Karpas-422 (cell line): ENCODE measurements at regions not wholly inside any gene's neighbourhood (a gene's known extent, or its start where the extent isn't known, plus 50 kb on each side); places are given as distances from the start of the nearest gene placed in this dataset.

ENCODE experiments used
- DNase-seq: peaks from one replicate; pipeline ENCODE4 v3.0.0-alpha.2; 2015
- H2AFZ ChIP-seq: fragments of 200-600 bp; sonication (generic); 2 replicates; pipeline ENCODE4 v1.6.1; 2014; ENCODE audit warnings: antibody characterized with exemption, low read length, mixed read lengths
- H3K27ac ChIP-seq: fragments of 200-600 bp; sonication (generic); 2 replicates; pipeline ENCODE4 v1.5.1; 2014; ENCODE audit warnings: mild to moderate bottlenecking, low read length, moderate library complexity
- H3K27me3 ChIP-seq: fragments of 200-600 bp; sonication (generic); 2 replicates; pipeline ENCODE4 v1.6.1; 2014; ENCODE audit warnings: low read length, mixed read lengths
- H3K36me3 ChIP-seq: fragments of 200-600 bp; sonication (generic); 2 replicates; pipeline ENCODE4 v1.6.1; 2014; ENCODE audit warnings: low read length, mixed read lengths; ENCODE audit not compliant: insufficient read depth
- H3K4me1 ChIP-seq: fragments of 200-600 bp; sonication (generic); 2 replicates; pipeline ENCODE4 v1.6.1; 2014; ENCODE audit warnings: mild to moderate bottlenecking, low read length, mixed read lengths
- H3K4me2 ChIP-seq: fragments of 200-600 bp; sonication (generic); 2 replicates; pipeline ENCODE4 v1.6.1; 2014; ENCODE audit warnings: low read length, low read depth, mild to moderate bottlenecking; ENCODE audit not compliant: poor library complexity, severe bottlenecking
- H3K4me3 ChIP-seq: fragments of 200-600 bp; sonication (generic); 2 replicates; pipeline ENCODE4 v1.5.1; 2014; ENCODE audit warnings: mild to moderate bottlenecking, antibody characterized with exemption, low read length, mixed read lengths
- H3K79me2 ChIP-seq: fragments of 200-600 bp; sonication (generic); 2 replicates; pipeline ENCODE4 v1.6.1; 2014; ENCODE audit warnings: mild to moderate bottlenecking, low read length, mixed read lengths
- H3K9ac ChIP-seq: fragments of 200-600 bp; sonication (generic); 2 replicates; pipeline ENCODE4 v1.6.0; 2014; ENCODE audit warnings: low read length
- H3K9me2 ChIP-seq: fragments of 200-600 bp; sonication (generic), shearing (Covaris generic); replicated peaks from 2 replicates; pipeline ENCODE4 v1.6.0; 2014; ENCODE audit warnings: mild to moderate bottlenecking, low read length, moderate library complexity; ENCODE audit not compliant: insufficient read depth
- H3K9me3 ChIP-seq: fragments of 300-700, 200-600 bp; sonication (generic); 2 replicates; pipeline ENCODE4 v1.6.1; 2014; ENCODE audit warnings: low read length, mixed read lengths
- H4K20me1 ChIP-seq: fragments of 200-600 bp; sonication (generic); 2 replicates; pipeline ENCODE4 v1.6.1; 2014; ENCODE audit warnings: mild to moderate bottlenecking, antibody characterized with exemption, low read length, low read depth; ENCODE audit not compliant: insufficient read depth

DNA sequence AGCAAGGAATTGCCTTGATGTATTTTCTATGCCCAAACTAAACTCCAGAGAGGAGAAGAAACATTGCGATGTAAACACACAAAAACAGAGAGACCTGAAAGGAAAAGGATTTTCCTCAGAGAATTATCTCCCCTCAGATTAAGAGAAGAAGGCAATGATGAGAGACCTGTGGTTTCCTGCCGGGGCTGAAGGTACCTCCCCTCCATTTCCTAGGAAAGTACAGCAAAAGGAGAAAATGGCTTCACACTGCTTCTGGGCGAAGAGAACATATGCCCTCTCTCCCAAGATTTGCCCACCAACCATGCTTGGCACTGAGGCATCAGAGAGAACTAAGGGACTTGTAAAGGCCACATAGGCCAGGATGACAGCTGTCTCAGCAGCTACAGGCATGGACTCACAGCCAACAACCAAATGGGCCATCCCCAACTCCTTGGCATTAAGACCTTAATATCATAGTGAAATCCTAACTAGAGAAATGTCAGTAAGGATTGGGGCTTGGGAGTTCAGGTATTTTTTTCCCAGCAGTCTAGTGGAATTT, 523.0 kb downstream of the PTPRC start:
- no peak overlapping the region for H3K4me2 ChIP-seq
- no peaks in the 10 kb centered on the region for H3K79me2 ChIP-seq

DNA sequence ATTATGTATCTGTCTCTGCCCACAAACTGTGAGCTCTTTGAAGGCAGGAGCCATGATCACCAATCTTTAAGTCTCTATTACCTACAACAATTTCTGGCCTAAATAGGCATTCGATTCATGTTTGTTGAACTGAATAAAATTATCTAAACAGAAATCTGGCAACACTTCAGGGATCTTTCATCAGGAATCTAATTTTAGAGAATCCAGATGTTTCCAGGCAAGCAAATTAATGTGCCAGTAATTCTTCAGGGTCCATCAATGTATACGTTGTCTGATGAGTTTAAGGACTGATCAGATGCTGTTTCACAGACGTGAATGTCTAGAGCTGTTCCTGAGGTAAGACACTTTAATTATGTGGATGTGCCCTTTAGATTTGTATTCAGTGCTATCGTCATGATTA, 524.4 kb downstream of the PTPRC start:
- no peak for DNase-seq
- Histone ChIP-seq H3K9me3 (no peaks in the 10 kb centered on the region), H3K36me3 (no peaks in the 10 kb centered on the region), H2AFZ (no peak overlapping the region), H3K9me2 (no peaks in the 10 kb centered on the region), H3K4me3 (no peak overlapping the region), H4K20me1 (no peaks in the 10 kb centered on the region), H3K79me2 (no peaks in the 10 kb centered on the region), H3K4me2 (no peak overlapping the region), H3K27ac (no peak overlapping the region), H3K27me3 (no peaks in the 10 kb centered on the region), H3K9ac (no peak overlapping the region), H3K4me1 (no peaks in the 10 kb centered on the region)

More for the DNA sequence above, 523.0 kb downstream of the PTPRC start:
- Histone ChIP-seq H3K27me3 (no peaks in the 10 kb centered on the region), H3K4me3 (no peak overlapping the region), H3K9ac (no peak overlapping the region), H4K20me1 (no peaks in the 10 kb centered on the region), H2AFZ (no peak overlapping the region), H3K27ac (no peak overlapping the region), H3K36me3 (no peaks in the 10 kb centered on the region), H3K9me3 (no peaks in the 10 kb centered on the region), H3K4me1 (no peaks in the 10 kb centered on the region; the same call in 1 of the 2 replicates), H3K9me2 (no peaks in the 10 kb centered on the region)
- no peak for DNase-seq

DNA sequence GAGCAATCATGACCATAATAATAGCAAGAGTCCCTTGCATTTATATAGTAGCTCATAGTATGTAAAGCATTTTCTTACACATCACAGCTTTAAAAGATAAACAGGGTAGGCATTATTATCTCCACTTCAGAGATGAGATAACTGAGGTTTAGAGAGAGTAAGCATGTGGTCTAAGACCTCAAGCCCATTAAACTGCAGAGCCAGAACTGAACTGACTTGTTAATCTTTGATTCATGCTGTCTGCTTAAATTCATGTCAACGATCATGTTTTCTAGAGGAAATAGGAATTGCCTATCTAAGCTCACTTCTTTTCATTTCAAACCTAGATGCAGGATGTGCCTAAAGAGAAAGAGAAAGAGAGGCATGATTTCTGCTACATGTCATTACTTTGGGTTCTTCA, 524.8 kb downstream of the PTPRC start:
- H3K4me1 ChIP-seq, result no peaks in the 10 kb centered on the region
- H3K9me2 ChIP-seq, result no peaks in the 10 kb centered on the region
- H2AFZ ChIP-seq, result no peak overlapping the region
- H3K9me3 ChIP-seq, result no peaks in the 10 kb centered on the region
- H3K9ac ChIP-seq, result no peak overlapping the region
- H4K20me1 ChIP-seq, result no peaks in the 10 kb centered on the region
- DNase-seq, result no peak
- H3K79me2 ChIP-seq, result no peaks in the 10 kb centered on the region
- H3K27ac ChIP-seq, result no peak overlapping the region
- no peak overlapping the region for H3K4me2 ChIP-seq
- H3K27me3 ChIP-seq, result no peaks in the 10 kb centered on the region
- H3K36me3 ChIP-seq, result no peaks in the 10 kb centered on the region
- no peak overlapping the region for H3K4me3 ChIP-seq

DNA sequence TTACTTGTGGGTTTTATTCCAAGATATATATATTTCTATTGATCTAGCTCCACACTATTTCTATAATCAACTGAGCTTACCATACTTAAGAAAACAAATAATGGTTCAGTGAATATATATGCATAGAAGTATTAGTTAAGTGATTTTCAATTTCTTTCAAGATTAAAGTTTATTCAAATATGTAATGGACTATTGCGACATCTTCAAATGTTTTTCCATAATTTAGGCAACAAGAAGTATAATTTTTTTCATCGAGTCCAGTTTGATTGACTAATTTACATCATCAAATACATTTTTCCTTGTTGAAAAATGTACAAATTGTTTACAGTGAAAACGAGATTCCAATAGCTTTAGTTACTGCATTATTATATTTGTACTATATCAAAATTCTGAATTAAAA, 528.6 kb downstream of the PTPRC start:
- Histone ChIP-seq H3K9me2 (no peaks in the 10 kb centered on the region), H3K4me3 (no peak overlapping the region), H3K27ac (no peak overlapping the region), H3K4me2 (no peak overlapping the region), H3K4me1 (no peaks in the 10 kb centered on the region), H3K36me3 (no peaks in the 10 kb centered on the region), H4K20me1 (no peaks in the 10 kb centered on the region), H3K9ac (no peak overlapping the region), H2AFZ (no peak overlapping the region), H3K79me2 (no peaks in the 10 kb centered on the region), H3K27me3 (no peaks in the 10 kb centered on the region), H3K9me3 (no peaks in the 10 kb centered on the region)
- no peak for DNase-seq

DNA sequence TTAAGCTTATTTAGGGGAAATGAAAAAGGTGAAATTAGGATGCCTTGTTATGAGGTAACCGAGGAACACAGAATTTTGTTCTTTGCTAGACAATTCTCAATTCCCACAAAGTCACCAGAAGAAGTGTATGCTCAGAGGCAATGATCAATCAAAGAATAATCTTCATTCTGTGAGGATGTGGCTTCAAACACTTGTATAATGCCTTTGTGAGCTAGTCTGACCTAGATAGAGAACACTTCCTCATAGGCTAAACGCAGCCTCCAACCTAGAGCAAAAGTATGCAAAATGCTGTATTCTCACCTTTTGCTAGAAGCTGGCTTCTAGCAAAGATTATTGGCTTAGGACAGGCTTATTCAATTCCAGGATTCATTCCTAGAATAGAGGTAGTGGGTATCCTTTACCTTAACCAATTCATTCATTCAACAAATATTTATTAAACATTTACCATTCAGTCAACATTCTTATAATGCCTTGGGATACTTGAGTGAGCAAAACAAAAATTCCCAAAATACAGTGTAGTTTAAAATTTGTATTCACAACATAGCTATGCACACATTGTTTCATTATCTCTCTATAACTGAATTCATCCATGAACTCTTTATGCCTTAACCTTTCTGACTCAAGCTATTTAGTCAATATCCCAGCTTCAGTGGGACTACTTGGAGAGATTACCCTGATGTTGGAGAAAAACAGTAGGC, 530.2 kb downstream of the PTPRC start:
- H3K27me3 ChIP-seq, result no peaks in the 10 kb centered on the region
- no peaks in the 10 kb centered on the region for H3K9me2 ChIP-seq
- no peak for DNase-seq
- no peaks in the 10 kb centered on the region for H3K9me3 ChIP-seq
- no peak overlapping the region for H3K9ac ChIP-seq
- no peak overlapping the region for H3K4me3 ChIP-seq
- no peaks in the 10 kb centered on the region for H3K4me1 ChIP-seq
- no peaks in the 10 kb centered on the region for H3K79me2 ChIP-seq
- no peak overlapping the region for H3K4me2 ChIP-seq
- no peak overlapping the region for H2AFZ ChIP-seq
- H3K36me3 ChIP-seq, result no peaks in the 10 kb centered on the region
- no peak overlapping the region for H3K27ac ChIP-seq
- H4K20me1 ChIP-seq, result no peaks in the 10 kb centered on the region

DNA sequence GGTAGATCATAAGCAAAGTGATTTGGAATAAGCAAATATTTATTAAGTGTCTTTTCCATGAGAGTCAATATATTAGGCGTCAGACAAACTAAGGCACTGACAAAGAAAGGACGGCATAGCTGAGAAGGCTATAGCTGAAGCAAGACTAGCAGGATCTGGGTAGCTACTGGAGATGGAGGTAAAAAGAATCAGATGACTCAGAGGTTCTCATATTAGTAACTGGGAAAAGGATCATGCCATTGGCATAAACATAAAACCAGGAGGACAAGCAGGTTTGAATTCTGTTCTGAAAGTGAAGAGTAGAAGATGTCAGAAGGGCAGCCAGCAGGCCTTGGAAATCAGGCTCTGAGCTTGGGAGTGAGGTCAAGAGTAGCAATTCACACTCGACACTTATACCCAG, 531.9 kb downstream of the PTPRC start:
- DNase-seq, result no peak
- Histone ChIP-seq H3K4me1 (no peaks in the 10 kb centered on the region), H3K27me3 (no peaks in the 10 kb centered on the region), H3K79me2 (no peaks in the 10 kb centered on the region), H3K9me2 (no peaks in the 10 kb centered on the region), H3K9ac (no peak overlapping the region), H2AFZ (no peak overlapping the region), H3K4me2 (no peak overlapping the region), H3K27ac (no peak overlapping the region), H3K4me3 (no peak overlapping the region), H4K20me1 (no peaks in the 10 kb centered on the region), H3K36me3 (no peaks in the 10 kb centered on the region), H3K9me3 (no peaks in the 10 kb centered on the region)

DNA sequence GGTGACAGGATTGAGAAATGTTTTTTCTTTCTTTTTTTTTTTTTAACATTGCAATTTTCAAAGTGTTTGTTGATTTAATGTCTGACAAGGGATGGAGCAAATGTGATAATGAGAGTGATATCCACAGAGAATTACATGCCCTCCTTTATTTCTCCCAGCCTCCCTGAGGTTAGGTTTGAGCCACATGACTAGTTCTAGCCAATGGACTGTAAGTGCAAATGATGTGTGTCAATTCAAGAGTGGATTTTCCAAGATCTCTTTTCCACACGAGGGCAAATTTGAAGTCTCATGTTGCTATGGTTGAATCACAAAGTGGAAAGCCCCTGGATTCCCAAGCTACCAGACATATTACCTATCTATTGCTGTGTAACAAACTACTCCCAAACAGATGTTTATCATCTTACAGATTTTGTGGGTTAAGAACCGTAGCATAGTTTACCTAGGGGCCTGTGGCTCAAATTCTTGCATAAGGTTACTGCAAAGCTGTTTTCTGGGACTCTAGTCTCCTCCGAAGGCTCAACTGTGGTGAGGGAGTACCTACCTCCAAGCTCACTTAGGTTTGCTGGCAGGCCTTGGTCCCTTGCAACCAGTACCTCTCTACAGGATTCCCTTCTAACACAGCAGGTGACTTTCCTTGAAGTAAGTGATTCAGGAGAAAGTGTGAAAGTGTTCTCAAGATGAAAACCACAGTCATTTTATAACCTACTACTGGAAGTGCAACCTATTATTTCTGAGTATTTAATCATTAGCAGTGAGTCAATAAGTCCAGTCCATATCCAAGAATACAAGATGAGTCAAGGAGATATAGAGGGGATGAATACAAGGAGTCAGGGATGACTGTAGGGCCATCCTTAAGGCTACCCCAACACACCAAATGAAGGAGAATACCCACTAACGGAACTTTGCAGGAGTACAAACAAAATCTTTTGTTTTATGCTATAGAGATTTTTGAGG, 533.6 kb downstream of the PTPRC start:
- H3K4me2 ChIP-seq, result no peak overlapping the region
- H3K9me2 ChIP-seq, result no peaks in the 10 kb centered on the region
- H3K9ac ChIP-seq, result no peak overlapping the region
- no peak for DNase-seq
- no peaks in the 10 kb centered on the region for H3K4me1 ChIP-seq
- H4K20me1 ChIP-seq, result no peaks in the 10 kb centered on the region
- H3K4me3 ChIP-seq, result no peak overlapping the region
- no peaks in the 10 kb centered on the region for H3K9me3 ChIP-seq
- H3K27ac ChIP-seq, result no peak overlapping the region
- H3K79me2 ChIP-seq, result no peaks in the 10 kb centered on the region
- H3K27me3 ChIP-seq, result no peaks in the 10 kb centered on the region
- no peaks in the 10 kb centered on the region for H3K36me3 ChIP-seq
- no peak overlapping the region for H2AFZ ChIP-seq

DNA sequence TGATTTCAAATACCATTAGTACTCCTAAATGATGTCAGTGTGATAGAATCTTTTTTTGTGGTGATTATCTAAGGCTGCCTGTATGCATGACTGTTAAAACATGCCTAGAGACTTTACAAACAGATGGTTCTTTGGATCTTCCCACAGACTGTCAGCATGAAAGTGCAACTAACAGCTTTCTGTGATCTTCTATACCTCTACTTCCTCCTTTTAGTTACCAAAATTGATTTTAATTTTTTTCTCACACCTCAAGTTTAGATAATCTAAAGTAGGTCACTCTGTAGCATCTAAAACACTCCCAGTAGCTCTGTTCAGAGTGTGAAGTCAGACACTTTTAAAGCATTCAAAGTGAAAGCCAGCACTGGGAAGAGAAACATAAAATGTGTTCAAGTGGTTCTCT, 534.5 kb downstream of the PTPRC start:
- H3K9ac ChIP-seq, result no peak overlapping the region
- H3K79me2 ChIP-seq, result no peaks in the 10 kb centered on the region
- DNase-seq, result no peak
- no peak overlapping the region for H3K4me2 ChIP-seq
- H3K4me1 ChIP-seq, result no peaks in the 10 kb centered on the region
- H2AFZ ChIP-seq, result no peak overlapping the region
- no peaks in the 10 kb centered on the region for H3K27me3 ChIP-seq
- no peaks in the 10 kb centered on the region for H3K36me3 ChIP-seq
- no peak overlapping the region for H3K27ac ChIP-seq
- H4K20me1 ChIP-seq, result no peaks in the 10 kb centered on the region
- H3K9me3 ChIP-seq, result no peaks in the 10 kb centered on the region
- no peaks in the 10 kb centered on the region for H3K9me2 ChIP-seq
- no peak overlapping the region for H3K4me3 ChIP-seq
